DND-41 (cell line): ENCODE measurements at regions not wholly inside any gene's neighbourhood (a gene's known extent, or its start where the extent isn't known, plus 50 kb on each side); places are given as distances from the start of the nearest gene placed in this dataset.

Experiments
- ATAC-seq: fragments of 200-7000 bp; cut with Tn5 transposase; 3 replicates; pipeline ENCODE4 v1.9.1; 2021; ENCODE audit warnings: low read depth; ENCODE audit not compliant: insufficient read depth
- DNase-seq: peaks from one replicate; pipeline ENCODE4 v3.0.0-alpha.2; 2020
- H2AFZ ChIP-seq: 2 replicates; pipeline ENCODE4 v1.6.0; 2012; ENCODE audit warnings: low read depth, low read length
- H3K27ac ChIP-seq: 2 replicates; pipeline ENCODE4 v1.5.1; 2012; ENCODE audit warnings: low read length, inconsistent platforms
- H3K27me3 ChIP-seq: fragments of 200-600 bp; sonication (generic); 2 replicates; pipeline ENCODE4 v1.6.0; 2012; ENCODE audit warnings: low read length, mild to moderate bottlenecking, inconsistent platforms; ENCODE audit not compliant: insufficient read depth, poor library complexity
- H3K36me3 ChIP-seq: 2 replicates; pipeline ENCODE4 v1.5.1; 2012; ENCODE audit warnings: low read length, inconsistent platforms; ENCODE audit not compliant: insufficient read depth
- H3K4me1 ChIP-seq: 2 replicates; pipeline ENCODE4 v1.5.1; 2012; ENCODE audit warnings: mild to moderate bottlenecking, low read length; ENCODE audit not compliant: insufficient read depth
- H3K4me2 ChIP-seq: 2 replicates; pipeline ENCODE4 v1.6.0; 2012; ENCODE audit warnings: mild to moderate bottlenecking, moderate library complexity, low read length, inconsistent platforms; ENCODE audit not compliant: insufficient read depth
- H3K4me3 ChIP-seq, 2 experiments: fragments of 200-600 bp in 1 of 2; shearing (Covaris generic) in 1 of 2; 2 replicates each; pipeline ENCODE4 v1.5.1; 2012 to 2016; ENCODE audit warnings: inconsistent platforms in 2 of 2, low read length in 2 of 2, mild to moderate bottlenecking in 2 of 2, low read depth in 1 of 2, moderate library complexity in 1 of 2
- H3K79me2 ChIP-seq: 2 replicates; pipeline ENCODE4 v1.6.0; 2012; ENCODE audit warnings: low read length, inconsistent platforms; ENCODE audit not compliant: insufficient read depth
- H3K9ac ChIP-seq: 2 replicates; pipeline ENCODE4 v1.6.0; 2012; ENCODE audit warnings: low read depth, mild to moderate bottlenecking, inconsistent platforms, low read length, moderate library complexity
- H3K9me3 ChIP-seq: 2 replicates; pipeline ENCODE4 v1.5.1; 2012; ENCODE audit warnings: low read length, moderate library complexity, mild to moderate bottlenecking, inconsistent platforms; ENCODE audit not compliant: insufficient read depth, severe bottlenecking
- H4K20me1 ChIP-seq: 2 replicates; pipeline ENCODE4 v1.6.0; 2012; ENCODE audit warnings: low read length; ENCODE audit not compliant: insufficient read depth
- CTCF ChIP-seq: IDR thresholded peaks from 2 replicates; pipeline ENCODE4 v1.5.1; 2012; ENCODE audit warnings: borderline replicate concordance, low read length, moderate library complexity, mild to moderate bottlenecking; ENCODE audit not compliant: poor library complexity, severe bottlenecking; ENCODE audit errors: extremely low read depth
- EZH2 ChIP-seq: IDR thresholded peaks from 3 replicates; pipeline ENCODE4 v1.6.1; 2012; ENCODE audit warnings: borderline replicate concordance, low read depth, mild to moderate bottlenecking, moderate library complexity, low read length, inconsistent platforms; ENCODE audit not compliant: severe bottlenecking

- H3K4me2 ChIP-seq: no peak overlapping the region
- no peaks in the 10 kb centered on the region for H3K79me2 ChIP-seq
- no peak for TF ChIP-seq CTCF
Measured at GRCh38 chr5:39816156-39816845, 391.5 kb upstream of the DAB2 start.

GRCh38 chr5:39815711-39816110, 390.9 kb upstream of the DAB2 start:
- Histone ChIP-seq H3K79me2 (no peaks in the 10 kb centered on the region), H3K27me3 (no peaks in the 10 kb centered on the region), H3K27ac (no peak overlapping the region), H4K20me1 (no peaks in the 10 kb centered on the region), H3K9ac (no peak overlapping the region), H3K4me3 (no peak overlapping the region), H3K4me1 (no peaks in the 10 kb centered on the region), H3K36me3 (no peaks in the 10 kb centered on the region), H3K4me2 (no peak overlapping the region), H2AFZ (no peak overlapping the region), H3K9me3 (no peaks in the 10 kb centered on the region)
- DNase-seq: no peak
- no peak for TF ChIP-seq CTCF
- TF ChIP-seq EZH2: no peak
- no peak for ATAC-seq

More at GRCh38 chr5:39816156-39816845, 391.5 kb upstream of the DAB2 start:
- DNase-seq: no peak
- ATAC-seq: no peak
- H4K20me1 ChIP-seq: no peaks in the 10 kb centered on the region
- no peak overlapping the region for H3K9ac ChIP-seq
- no peak overlapping the region for H3K4me3 ChIP-seq
- H3K27ac ChIP-seq: no peak overlapping the region
- no peaks in the 10 kb centered on the region for H3K9me3 ChIP-seq
- H2AFZ ChIP-seq: no peak overlapping the region
- no peaks in the 10 kb centered on the region for H3K36me3 ChIP-seq
- H3K4me1 ChIP-seq: no peaks in the 10 kb centered on the region
- H3K27me3 ChIP-seq: no peaks in the 10 kb centered on the region

- no peaks in the 10 kb centered on the region for H3K36me3 ChIP-seq
- H3K4me3 ChIP-seq: no peak overlapping the region
- H3K4me2 ChIP-seq: no peak overlapping the region
- no peaks in the 10 kb centered on the region for H3K27me3 ChIP-seq
- H3K4me1 ChIP-seq: no peaks in the 10 kb centered on the region
- DNase-seq (no peak), ATAC-seq (no peak)
- no peak for TF ChIP-seq EZH2
- TF ChIP-seq CTCF: no peak
- H4K20me1 ChIP-seq: no peaks in the 10 kb centered on the region
- no peaks in the 10 kb centered on the region for H3K9me3 ChIP-seq
- no peak overlapping the region for H3K9ac ChIP-seq
- no peak overlapping the region for H3K27ac ChIP-seq
- no peaks in the 10 kb centered on the region for H3K79me2 ChIP-seq
- H2AFZ ChIP-seq: no peak overlapping the region
Measured at GRCh38 chr5:39811381-39811780, 386.6 kb upstream of the DAB2 start.

- no peak for DNase-seq
- no peaks in the 10 kb centered on the region for H3K27me3 ChIP-seq
- H3K4me1 ChIP-seq: no peaks in the 10 kb centered on the region
- H3K4me3 ChIP-seq: no peak overlapping the region
- no peak overlapping the region for H3K4me2 ChIP-seq
- H3K79me2 ChIP-seq: no peaks in the 10 kb centered on the region
- no peak for TF ChIP-seq EZH2
- TF ChIP-seq CTCF: no peak
- H2AFZ ChIP-seq: no peak overlapping the region
- no peaks in the 10 kb centered on the region for H3K9me3 ChIP-seq
- H3K36me3 ChIP-seq: no peaks in the 10 kb centered on the region
- H4K20me1 ChIP-seq: no peaks in the 10 kb centered on the region
- no peak overlapping the region for H3K9ac ChIP-seq
- no peak overlapping the region for H3K27ac ChIP-seq
- no peak for ATAC-seq
Measured at GRCh38 chr5:39808656-39809055, 383.9 kb upstream of the DAB2 start.
